ENCODE measurements at regions not wholly inside any gene's neighbourhood (a gene's known extent, or its start where the extent isn't known, plus 50 kb on each side); places are given as distances from the start of the nearest gene placed in this dataset.

DNA sequence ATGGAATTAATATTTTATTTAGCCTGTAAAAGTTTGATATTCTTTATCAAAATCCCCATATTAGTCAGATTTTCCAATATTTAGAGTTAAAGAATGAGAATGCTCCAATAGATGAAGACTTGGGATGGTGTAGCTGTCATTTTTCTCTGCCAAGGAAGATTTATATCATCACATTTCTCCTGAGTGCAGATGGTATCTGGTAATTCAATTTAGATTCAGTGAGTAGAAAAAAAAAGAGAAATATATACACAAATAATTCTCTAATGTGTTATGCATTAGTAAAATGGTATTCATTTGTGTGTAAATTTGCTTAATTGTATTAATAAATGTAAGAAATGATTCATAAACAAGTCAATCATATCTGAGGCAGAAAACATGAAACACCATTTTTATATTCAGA, 1508.7 kb upstream of the PCDH20 start:
- DNase-seq = no peak

DNA sequence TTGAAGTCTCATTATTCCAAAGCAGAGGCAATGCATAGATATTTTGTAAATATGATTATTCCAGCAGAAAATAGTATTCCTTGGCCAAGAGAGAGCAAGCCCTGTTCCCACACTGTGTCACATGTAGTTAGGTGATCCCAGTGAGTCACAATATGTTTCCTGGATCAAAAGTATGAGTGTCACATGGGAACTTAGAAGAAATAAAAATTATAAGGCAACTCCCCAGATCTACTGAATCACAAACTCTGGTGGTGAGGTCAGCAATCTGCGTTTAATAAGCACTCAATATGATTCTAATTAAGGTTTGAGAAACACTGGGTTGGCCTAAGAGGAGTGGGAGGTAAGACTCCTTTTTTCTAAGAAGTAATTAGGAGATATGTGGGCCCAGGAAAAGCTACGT, 1504.5 kb upstream of the PCDH20 start:
- no peak for DNase-seq

DNA sequence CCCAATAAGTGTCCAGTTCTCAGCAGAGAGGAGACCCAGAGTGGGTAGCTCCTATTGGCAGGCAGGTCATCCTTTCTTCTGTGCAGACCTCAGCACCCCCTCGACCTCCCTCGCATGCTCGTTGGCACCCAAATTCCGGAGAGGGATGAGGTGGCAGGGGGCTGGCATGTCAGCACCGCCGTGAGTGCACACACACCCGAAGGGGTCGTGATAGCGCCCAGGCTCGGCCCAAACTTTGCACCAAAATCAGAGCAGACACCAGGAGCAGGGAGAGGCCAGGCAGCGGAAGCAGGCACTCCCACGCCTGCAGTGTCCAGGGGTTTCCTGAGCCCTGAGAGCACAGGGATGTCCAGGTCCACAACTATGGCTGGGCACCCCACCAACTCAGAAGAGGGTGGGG, 1503.8 kb upstream of the PCDH20 start:
- DNase-seq = no peak

DNA sequence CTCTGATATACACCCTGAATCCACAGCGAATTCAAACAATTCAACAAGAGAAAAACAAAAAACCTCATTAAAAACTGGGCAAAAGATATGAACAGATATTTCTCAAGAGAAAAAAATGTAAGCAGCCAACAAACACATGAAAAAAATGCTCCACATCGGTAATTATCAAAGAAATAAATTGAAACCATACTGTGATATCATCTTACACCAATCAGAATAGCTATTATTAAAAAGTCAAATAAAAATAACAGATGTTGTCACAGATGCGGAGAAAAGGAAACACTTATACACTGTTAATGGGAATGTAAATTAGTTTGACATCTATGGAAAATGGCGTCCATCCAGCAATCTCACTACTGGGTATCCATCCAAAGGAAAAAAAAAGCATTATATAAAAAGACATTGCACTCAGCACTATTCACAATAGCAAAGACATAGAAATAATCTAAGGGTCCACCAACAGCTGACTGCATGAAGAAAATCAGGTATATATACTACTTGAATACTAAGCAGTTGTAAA, 1495.0 kb upstream of the PCDH20 start:
- no peak for DNase-seq

DNA sequence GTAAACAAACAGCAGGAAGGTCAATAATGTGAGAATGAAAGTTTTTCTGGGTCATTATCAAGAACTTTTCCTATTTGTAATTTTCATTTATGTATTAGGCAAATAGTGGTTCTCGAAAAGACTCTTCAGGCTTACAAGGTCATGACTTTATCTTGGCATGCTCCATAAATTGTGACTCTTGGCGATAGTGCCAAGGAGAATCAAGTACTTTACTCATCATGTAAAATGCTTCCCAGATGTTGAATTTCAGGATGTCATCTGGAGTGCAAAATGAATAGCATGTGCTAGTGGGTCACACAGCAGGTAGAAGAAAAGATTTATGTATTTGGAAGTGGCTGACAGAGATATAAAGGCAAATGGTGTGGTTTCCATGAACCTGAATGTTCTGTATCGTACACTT, 1492.7 kb upstream of the PCDH20 start:
- DNase-seq = no peak

DNA sequence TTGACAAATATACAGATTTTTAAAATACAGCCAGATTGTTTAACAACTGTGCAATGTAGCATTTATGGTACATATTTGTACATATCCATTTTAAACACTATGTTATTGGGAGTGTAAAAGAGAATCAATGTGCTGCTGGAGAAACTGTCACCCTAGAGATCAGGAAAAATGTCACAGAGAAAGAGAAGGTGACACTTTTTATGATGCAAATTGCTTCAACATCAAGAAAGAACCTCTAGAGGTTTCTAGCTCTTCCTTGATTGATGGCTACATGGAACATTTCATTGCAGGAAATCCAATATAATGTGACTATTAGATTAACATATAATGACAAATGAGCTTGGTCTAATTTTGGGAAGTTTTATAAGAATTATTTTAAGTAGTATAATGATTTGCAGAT, 1491.2 kb upstream of the PCDH20 start:
- no peak for DNase-seq

DNA sequence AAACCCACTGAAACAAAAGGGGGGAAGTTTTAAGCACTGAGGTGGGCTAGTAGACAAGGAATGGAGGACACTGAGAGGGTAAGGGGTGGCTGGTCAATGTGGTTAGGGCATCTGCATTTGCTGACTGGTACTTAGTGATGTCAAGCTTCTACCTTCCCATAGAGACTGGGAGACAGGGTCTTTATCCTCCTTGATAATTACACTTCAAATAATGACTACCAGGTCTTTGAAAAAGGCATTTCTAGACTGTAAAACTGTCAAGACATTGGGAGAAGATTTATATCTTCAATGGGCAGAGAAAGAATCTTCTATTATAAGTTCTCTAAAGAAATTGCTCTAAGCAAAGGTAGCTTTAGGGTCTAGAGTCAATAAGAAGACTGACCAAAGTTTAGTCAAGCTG, 1490.8 kb upstream of the PCDH20 start:
- DNase-seq = no peak

DNA sequence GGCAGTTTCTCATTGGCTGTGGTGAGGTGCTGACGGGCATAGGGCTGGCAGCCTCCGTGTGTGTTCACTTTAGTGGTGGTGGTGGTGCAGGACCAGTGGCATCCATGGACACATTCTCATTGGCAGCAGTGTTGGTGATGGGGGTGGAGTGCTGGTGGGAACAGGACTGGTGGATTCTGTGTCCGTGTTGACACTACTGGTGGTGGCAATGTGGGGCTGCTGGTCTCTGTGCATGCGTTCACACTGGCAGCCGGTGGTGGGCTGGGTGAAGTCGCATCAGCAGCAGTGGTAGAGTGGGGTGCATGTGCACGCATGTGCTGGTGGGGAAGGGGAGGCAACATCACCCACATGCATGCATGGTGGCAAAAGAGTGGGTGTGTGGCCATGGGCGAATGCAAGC, 1471.4 kb upstream of the PCDH20 start:
- no peak for DNase-seq

DNA sequence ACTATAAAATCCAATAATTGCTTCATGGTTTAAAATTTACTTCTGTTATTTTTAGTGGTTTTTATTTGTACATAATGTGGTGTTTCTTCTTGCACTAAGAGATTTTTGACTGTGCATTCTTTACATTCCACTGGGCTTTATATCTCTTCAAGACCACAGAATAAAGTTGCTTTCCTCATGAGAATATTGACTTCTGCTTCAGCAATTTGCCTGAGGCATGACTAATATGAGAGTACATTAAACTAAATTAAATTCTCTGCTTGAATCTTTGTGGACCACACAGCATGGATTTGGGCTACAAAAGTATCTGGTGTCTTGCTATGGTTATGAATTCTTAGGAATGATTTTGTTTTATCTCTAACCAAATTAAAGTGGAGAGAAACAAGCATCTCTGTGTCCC, 1463.4 kb upstream of the PCDH20 start:
- DNase-seq = no peak

DNA sequence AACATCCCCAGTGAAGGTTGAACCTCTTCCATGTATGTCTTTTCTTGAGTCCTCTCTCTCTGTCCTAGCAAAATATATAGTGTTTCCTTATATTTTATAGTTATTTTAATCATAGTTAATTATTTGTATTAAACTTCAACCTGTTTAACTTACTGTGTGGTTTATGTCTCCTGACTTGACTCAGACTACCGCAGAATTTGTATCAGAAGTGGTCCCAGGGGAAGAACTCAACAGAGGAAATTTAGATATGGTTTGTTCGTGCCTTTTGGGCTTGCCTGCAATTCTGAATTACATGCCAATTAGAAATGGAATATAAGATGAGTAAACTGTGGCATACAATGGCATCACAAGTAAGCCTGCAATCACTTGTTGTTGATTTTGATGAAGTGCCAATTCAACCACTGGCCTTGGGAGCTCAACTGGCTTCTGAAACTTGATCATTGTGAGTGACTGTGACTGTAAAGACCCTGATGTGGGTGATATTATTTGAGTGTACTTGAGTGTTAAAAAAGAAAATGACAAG, 1459.5 kb upstream of the PCDH20 start:
- DNase-seq = no peak

DNA sequence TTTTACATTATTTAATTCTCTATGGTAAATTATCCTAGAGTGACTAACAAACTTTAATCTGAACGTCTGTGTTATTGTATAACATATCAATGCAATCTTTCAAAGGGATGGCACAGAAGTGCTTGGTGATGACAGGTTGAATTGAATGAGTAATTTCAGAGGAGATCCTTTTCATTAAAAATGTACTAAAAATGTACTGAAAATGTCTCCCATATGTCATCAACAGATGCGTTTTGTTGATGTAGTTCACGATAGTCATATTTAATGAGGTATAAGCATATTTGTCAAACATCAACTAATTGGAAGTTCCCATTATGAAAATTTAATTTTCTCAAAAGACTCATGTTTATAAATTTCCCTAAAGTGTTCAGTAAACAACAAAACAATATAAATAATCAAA, 1434.7 kb upstream of the PCDH20 start:
- DNase-seq = no peak

DNA sequence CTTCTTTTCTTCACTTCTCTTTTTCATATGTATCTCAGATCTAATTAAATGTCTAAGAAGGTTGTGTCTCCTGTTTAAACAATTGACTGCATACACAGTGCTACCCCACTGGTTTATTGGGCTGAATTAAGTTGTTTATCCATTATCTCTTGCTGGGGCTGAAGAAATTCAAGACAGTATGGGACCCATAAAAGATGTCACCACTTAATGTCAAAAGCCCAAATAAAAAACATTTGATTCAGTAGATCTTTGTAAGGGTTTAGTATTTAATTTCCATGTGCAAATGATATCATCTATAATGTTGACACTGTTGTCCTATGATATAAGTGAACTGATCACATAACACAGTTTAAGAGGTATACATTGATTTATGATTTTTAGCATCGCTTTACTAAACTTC, 1431.9 kb upstream of the PCDH20 start:
- DNase-seq = no peak

DNA sequence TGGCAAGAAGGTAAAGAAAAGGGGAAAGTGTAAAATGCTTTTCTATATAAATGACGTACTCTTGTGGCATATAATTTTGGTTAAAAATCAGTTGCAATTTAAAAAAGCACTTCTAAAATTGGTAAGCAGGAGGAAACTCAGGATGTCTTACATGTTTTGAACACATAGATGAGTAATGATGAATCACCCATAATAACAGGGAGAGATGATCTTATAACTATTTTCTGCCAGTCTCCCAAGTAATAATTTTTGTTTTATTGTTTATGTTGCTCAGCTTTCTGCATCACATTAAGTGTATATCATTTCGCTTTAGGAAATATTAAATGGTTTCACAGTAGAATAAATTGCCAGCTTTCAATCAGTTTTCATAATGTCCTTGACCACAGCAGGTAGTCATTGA, 1430.7 kb upstream of the PCDH20 start:
- no peak for DNase-seq

DNA sequence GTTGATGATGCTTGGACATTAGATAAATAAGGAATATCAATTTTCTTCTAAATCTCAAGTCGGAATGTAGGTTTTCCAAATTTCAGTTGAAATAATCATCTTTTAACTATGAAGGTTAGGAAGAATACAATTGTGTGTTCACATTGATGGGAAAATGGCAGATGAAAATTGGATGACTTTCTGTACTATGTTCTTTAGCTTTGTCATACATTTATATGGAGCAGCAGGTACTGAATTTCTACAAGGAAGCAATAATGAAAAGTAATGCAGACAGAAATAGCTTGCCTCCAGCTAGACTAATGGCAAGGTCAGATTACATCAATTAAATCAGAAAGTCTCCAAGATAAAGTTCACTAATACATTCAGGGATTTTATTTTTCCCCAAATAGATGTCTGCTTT, 1423.7 kb upstream of the PCDH20 start:
- no peak for DNase-seq

DNA sequence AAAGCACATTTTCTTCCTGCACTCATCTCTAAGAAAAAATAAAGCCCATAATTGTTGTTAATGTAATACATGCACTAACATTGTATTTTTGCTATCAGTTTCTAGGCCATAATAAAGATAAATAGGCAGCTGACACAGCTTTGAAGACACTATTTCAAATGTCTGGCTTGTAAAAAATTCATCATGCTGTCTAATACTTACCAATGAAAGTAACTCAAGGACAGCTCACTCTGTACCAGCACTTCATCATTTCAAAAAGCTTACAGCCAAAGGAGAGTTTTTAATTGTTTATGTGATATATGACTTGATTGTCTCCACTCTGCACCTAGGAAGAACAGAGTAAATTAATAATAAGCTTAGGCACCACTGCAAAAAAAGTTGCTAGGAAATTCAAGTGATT, 1423.3 kb upstream of the PCDH20 start:
- DNase-seq = no peak

DNA sequence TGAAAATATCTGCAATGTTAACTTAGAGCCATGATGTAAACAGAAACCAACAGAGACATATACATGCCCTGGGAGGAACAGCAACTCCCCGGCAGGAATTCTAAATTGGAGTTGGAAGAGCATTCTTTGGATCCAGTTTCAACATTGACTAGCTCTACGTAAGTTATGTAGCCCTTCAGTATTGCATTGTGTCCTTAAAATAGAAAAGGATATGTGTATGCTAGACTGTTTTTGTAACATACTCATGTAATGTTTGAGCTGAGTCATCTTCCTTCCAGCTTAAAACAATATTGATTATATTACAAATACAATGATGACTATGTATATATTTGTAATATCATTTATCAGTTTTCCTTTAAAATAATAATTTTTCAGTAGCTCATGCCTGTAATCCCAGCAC, 1422.2 kb upstream of the PCDH20 start:
- no peak for DNase-seq

DNA sequence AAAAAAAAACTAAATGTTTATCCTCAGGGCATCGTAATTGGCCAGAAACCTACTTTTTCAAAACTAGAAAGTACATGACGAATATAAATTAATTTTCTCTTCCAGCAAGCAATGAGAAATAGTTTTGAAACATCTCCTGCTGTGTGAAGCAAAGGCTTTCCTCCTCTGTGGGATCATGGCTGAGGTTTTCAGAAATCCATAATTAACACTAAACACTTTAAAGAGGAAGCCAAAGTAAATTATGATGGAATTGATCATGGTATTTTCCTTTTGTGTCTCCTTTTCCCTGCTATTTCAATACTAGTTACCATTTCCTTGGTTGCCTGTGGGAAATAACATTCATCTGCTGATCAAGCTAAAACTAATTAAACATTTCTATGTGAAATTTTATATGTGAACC, 1413.8 kb upstream of the PCDH20 start:
- no peak for DNase-seq

DNA sequence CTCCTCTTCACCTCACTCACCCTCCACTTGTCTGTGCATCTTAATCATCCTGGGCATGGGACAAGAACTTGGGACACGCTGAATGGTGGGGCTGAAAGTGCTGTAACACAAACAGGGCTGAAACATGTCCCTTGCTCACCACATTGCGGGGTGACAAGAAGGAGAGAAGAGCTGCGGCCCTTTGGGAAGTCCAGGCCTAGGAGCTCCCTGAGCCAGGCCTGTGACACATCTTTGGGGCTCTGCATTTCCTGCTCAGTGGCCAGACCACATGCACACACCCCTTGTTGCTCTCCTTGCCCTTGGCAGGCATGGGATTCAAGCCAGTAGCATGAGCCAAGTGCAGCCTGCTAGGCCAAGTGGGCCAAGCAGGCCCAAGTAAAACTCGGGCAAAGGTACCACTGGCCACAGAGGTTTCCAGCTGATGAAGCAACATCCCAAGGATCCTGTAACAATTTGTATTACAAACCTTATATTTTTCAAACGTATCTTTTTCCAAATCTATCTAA, 1384.3 kb upstream of the PCDH20 start:
- no peak for DNase-seq

DNA sequence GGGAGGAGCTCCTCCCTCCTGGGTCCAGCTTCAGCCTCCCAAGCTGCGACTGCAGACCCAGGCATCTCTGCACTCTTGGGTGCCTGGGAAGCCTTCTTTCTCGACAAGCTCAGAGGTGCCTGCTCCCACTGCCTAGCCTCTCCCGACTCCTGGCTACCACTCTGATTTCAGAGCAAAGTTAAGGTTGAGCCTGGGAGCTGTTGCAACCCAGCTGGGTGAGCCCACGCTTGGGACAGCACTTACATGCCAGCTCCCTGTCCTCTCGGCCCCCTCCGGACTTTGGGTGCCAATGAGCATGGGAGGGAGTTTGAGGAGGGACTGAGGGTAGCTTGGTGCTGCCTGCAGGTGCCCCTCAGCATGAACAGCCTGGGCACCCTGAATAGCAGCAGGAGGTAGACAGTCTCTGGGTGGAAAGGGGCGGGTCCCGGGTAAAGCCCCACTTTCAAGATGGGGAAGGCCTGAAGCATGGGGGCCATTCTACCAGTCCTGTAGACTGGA, 1383.4 kb upstream of the PCDH20 start:
- peak in 1 of 56 donors; percentile 0 for DNase-seq

DNA sequence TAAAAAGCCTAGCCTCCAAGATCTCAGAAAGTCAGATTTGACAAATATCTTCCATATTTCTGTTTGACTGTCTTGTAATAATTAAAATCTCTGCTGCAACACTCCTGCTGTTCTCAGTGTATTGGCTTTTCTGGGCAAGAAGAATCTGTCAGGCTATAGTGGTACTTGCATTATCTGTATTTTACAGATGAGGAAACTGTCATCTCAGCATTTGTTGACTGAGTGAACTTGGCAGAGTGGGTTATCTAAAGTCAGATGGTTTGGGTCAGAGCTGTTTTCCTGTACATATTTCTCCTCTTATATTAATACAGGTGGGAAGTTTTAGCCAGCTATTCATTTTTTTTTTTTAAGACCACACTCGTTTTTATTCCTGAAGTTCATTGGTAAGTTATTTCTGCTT, 1378.2 kb upstream of the PCDH20 start:
- DNase-seq = no peak

DNA sequence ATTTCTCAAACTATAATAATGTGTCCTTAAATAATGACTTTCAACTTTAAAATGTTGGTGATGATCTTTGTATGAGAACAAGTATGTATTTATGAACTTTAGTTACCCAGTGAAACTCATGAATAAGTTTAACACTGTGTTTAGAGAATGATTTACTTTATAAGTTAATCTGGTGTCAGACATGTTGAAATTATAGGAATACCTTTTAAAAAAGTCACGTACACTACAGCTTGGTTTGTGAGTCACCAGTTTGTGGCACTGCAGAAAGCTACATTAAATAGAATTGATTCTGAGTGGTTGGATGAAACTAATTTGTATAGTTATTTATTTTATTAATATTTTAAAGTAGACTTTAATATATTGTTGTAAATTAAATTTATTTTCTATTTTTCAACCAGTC, 1366.2 kb upstream of the PCDH20 start:
- no peak for DNase-seq

DNA sequence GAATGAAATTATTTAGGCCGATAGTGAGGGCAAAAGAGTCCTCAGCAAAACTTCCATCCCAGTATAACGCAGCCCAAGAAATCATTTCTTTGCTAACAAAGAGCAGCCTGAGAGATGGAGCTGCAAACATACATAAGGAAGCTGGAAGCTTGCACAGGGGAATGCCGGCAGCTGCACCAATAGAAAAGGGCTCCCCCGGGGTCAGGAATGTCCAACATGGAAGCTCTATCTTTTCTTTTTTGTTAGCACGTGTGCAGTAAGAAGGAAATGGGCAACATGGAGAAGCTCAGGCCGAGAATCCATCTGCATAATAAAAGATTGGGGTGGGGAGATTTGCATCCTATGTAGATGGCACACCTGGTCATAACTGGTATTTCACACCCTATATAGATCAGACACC, 1363.5 kb upstream of the PCDH20 start:
- no peak for DNase-seq

DNA sequence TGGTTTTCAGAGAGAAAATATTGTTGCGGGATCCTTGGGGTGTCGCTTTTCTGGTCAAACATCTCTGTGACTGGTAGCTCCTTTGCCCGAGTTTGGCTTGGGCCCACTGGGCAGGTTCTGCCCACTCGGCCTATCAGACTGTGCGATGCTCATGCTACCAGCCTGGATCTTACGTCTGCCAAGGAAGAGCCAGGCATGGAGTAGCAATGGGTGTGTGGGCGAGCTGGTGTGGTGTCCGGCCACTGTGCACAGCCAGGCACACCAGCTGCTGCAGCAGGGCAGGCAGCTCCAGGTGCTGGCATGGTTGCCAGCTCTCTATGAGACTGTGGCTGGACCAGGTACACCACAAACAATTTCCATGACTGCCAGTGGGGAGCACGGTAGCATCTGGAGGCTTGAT, 1351.8 kb upstream of the PCDH20 start:
- DNase-seq = no peak

DNA sequence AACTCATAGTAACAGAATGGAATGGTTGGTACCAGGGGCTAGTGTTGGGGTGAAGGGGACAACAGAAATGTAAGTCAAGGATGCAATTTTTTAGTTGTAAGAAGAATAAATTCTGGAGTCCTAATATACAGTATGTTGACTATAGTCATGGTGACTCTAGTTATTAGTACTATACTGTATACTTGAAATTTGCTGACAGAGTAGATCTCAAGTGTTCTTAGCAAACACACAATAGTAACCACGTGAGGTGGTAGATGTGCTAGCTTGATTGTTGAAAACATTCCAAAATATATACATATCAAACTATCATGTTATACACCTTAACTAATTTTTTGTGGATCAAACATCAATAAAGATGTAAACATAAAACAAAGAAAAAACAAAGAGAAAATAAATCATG, 1345.1 kb upstream of the PCDH20 start:
- DNase-seq = no peak

All from nucleus accumbens (tissue), 56 donors.